ENCODE measurements at regions not wholly inside any gene's neighbourhood (a gene's known extent, or its start where the extent isn't known, plus 50 kb on each side); places are given as distances from the start of the nearest gene placed in this dataset.
A peak's percentile ranks its signal among the peaks of the same experiment; 100 is the strongest.

DNA sequence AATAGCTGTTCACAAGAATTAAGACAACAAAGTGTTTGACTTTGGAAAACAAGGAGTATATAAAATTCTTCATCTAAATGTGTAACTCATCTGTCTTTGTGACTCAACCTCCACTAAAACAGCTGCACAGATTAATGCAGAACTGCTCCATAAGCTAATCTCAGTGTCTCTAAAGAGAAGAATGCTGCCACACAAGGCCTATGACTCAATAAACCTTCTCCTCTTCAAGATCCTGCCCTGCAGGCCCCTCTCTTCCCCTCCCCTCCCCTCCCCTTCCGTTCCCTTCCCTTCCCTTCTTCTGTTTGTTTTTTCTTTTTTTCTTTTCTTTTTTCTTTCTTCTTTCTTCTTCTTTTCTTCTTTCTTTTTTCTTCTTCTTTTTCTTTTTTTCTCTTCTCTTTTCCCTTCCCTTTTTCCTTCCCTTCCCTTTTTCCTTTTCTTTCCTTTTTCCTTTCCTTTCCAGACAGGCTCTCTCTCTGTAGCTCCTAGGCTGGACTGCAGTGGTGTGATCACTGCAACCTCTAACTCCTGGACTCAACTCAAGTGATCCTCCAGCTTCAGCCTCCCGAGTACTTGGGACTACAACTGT is 1052.8 kb downstream of the BRINP3 start:
- DNase-seq = no peak

DNA sequence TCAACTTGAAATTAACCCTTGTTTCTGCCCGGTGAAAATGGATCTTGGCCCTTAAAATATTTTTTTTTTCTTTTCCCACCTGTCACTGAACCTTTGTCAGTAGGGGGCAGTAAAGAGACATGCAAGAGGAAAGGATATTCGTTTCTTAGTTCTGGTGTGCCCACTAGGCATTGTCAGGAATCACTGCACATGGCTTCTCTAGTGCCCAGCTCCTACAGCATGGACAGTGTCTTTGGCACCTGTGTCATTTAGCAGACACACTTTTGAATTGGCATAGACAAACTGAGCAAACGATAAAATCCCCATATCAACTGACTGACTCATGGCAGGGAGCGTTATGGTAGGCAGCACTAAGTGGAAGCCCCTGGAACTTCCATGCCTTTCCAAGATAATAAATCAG is 1048.1 kb downstream of the BRINP3 start:
- no peak overlapping the region for H3K4me3 ChIP-seq (replicated peaks in 1 of 3)
- no peak for DNase-seq
- H3K27ac ChIP-seq = no peak overlapping the region
- H3K4me1 ChIP-seq = no peaks in the 10 kb centered on the region
- no peaks in the 10 kb centered on the region for H3K9me3 ChIP-seq
- intact Hi-C loops (cut with DNase I) = no loop called here
- TF ChIP-seq, protein P1, sequence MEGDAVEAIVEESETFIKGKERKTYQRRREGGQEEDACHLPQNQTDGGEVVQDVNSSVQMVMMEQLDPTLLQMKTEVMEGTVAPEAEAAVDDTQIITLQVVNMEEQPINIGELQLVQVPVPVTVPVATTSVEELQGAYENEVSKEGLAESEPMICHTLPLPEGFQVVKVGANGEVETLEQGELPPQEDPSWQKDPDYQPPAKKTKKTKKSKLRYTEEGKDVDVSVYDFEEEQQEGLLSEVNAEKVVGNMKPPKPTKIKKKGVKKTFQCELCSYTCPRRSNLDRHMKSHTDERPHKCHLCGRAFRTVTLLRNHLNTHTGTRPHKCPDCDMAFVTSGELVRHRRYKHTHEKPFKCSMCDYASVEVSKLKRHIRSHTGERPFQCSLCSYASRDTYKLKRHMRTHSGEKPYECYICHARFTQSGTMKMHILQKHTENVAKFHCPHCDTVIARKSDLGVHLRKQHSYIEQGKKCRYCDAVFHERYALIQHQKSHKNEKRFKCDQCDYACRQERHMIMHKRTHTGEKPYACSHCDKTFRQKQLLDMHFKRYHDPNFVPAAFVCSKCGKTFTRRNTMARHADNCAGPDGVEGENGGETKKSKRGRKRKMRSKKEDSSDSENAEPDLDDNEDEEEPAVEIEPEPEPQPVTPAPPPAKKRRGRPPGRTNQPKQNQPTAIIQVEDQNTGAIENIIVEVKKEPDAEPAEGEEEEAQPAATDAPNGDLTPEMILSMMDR (IDR thresholded peaks at IDR 0.05) = peak in 3 of 6 experiments; percentile 24 to 43 (median 31)
- TF ChIP-seq POLR2A (IDR thresholded peaks at IDR 0.05) = no peak
- H3K36me3 ChIP-seq = no peaks in the 10 kb centered on the region
- H3K27me3 ChIP-seq = no peaks in the 10 kb centered on the region
- WGBS, 2 donors = 58 to 62% methylated on average over 4 of the region's 4 CpGs

More for the DNA sequence above, 1052.8 kb downstream of the BRINP3 start:
- Histone ChIP-seq H3K36me3 (no peaks in the 10 kb centered on the region), H3K4me3 (replicated peaks in 1 of 3) (no peak overlapping the region), H3K4me1 (no peaks in the 10 kb centered on the region), H3K27me3 (no peaks in the 10 kb centered on the region), H3K27ac (no peak overlapping the region), H3K9me3 (no peaks in the 10 kb centered on the region)
- no peak for TF ChIP-seq POLR2A (IDR thresholded peaks at IDR 0.05)
- TF ChIP-seq, protein P1 (IDR thresholded peaks at IDR 0.05) = no peak
- intact Hi-C loops (cut with DNase I) = no loop called here
- 77 to 78% methylated on average over 2 of the region's 2 CpGs for WGBS, 2 donors

DNA sequence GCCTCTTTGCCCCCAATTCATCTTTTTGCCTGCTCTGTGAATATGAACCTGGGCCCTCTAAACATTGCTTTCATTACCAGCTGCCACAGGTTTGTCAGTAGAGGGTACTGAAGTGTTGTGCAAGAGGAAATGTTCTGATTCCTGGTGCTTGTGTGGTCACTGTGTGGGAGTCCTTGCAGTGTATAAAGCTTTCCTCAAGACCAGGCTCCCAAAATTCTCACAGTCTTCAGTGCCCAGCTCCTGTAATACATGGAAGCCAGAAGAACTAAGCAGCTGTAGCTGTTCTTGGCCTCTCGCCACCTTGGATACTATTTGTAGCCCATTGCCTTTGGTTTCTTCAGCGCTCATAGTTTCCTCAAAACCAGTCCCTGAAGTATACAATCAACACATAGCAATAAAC is 1046.2 kb downstream of the BRINP3 start:
- H3K36me3 ChIP-seq = no peaks in the 10 kb centered on the region
- intact Hi-C loops (cut with DNase I) = no loop called here
- no peak overlapping the region for H3K4me3 ChIP-seq (replicated peaks in 1 of 3)
- TF ChIP-seq POLR2A (IDR thresholded peaks at IDR 0.05) = no peak
- TF ChIP-seq, protein P1 (IDR thresholded peaks at IDR 0.05) = no peak
- no peaks in the 10 kb centered on the region for H3K4me1 ChIP-seq
- no peaks in the 10 kb centered on the region for H3K9me3 ChIP-seq
- no peak for DNase-seq
- 85 to 87% methylated on average over 2 of the region's 2 CpGs for WGBS, 2 donors
- no peak overlapping the region for H3K27ac ChIP-seq
- no peaks in the 10 kb centered on the region for H3K27me3 ChIP-seq

DNA sequence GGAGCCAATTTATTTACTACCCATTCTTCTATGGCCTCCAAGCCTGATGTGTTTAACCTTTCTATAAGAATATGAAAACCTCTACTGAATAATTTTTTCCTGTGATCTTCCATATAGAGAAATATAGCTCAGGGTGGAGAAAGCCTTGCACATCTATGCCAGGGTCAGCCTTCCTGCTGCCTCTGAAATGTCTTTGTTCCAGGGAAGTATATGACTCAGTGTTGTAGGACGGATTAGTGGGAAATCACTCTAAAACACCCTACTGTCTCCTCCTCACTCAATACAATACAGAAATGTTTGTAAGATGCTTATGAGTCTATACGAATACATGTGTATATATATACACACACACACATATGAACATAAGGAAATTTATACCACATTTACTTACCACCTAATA is 1044.9 kb downstream of the BRINP3 start:
- intact Hi-C loops (cut with DNase I) = no loop called here
- no peaks in the 10 kb centered on the region for H3K27me3 ChIP-seq
- 85 to 93% methylated on average over 2 of the region's 2 CpGs for WGBS, 2 donors
- no peak for TF ChIP-seq POLR2A (IDR thresholded peaks at IDR 0.05)
- TF ChIP-seq, protein P1 (IDR thresholded peaks at IDR 0.05) = no peak
- H3K4me3 ChIP-seq (replicated peaks in 1 of 3) = no peak overlapping the region
- no peaks in the 10 kb centered on the region for H3K36me3 ChIP-seq
- H3K9me3 ChIP-seq = no peaks in the 10 kb centered on the region
- H3K27ac ChIP-seq = no peak overlapping the region
- H3K4me1 ChIP-seq = no peaks in the 10 kb centered on the region
- DNase-seq = no peak

DNA sequence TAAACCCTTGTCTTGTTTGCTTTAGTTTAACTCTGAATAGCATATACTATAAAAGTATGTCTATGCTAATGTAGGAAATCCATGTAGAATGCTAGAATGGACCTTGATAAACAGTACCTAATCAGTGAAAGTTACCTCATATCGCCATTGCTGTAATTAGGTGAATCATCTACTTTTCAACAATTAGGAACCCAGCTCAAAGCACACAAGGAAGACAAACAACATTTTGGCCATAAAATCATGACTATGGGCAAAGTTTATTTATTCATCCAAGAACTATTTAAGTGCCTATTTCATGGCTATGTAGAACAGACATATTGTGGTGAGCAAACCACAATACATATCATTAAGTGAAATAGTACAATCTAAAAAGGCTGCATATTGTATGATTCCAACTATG is 1043.2 kb downstream of the BRINP3 start:
- no peak overlapping the region for H3K4me3 ChIP-seq (replicated peaks in 1 of 3)
- WGBS, 2 donors = 88 to 97% methylated on average over 1 of the region's 1 CpG
- TF ChIP-seq, protein P1 (IDR thresholded peaks at IDR 0.05) = no peak
- TF ChIP-seq POLR2A (IDR thresholded peaks at IDR 0.05) = no peak
- H3K4me1 ChIP-seq = no peaks in the 10 kb centered on the region
- H3K27me3 ChIP-seq = no peaks in the 10 kb centered on the region
- no peak overlapping the region for H3K27ac ChIP-seq
- no peaks in the 10 kb centered on the region for H3K9me3 ChIP-seq
- no peaks in the 10 kb centered on the region for H3K36me3 ChIP-seq
- DNase-seq = no peak
- intact Hi-C loops (cut with DNase I) = no loop called here
